Keratinocyte (primary cell): ENCODE measurements at regions not wholly inside any gene's neighbourhood (a gene's known extent, or its start where the extent isn't known, plus 50 kb on each side); places are given as distances from the start of the nearest gene placed in this dataset.

ENCODE experiments used
- DNase-seq: peaks from one replicate; pipeline ENCODE4 v3.0.0-alpha.2; 2011; ENCODE audit warnings: low read depth, missing footprints, low spot score
- FAIRE-seq: peaks from 2 replicates; lab custom pipeline; 2011; peaks lifted over from hg19 to GRCh38; lab: Jason Lieb, UNC
- H2AFZ ChIP-seq: 2 replicates; pipeline ENCODE4 v1.6.0; 2012; ENCODE audit warnings: low read length, control low read depth, inconsistent platforms; ENCODE audit not compliant: control insufficient read depth
- H3K27ac ChIP-seq: 2 replicates; pipeline ENCODE4 v1.5.1; 2011; ENCODE audit warnings: low read length; ENCODE audit not compliant: control insufficient read depth, insufficient read depth
- H3K27me3 ChIP-seq: 3 replicates; pipeline ENCODE4 v1.6.0; 2011; ENCODE audit warnings: low read length; ENCODE audit not compliant: control insufficient read depth, insufficient read depth; ENCODE audit errors: extremely low read depth
- H3K36me3 ChIP-seq, 2 experiments: 2 replicates in 1 of 2; 3 replicates in 1 of 2; pipeline ENCODE4 v1.5.1; 2011; ENCODE audit warnings: low read length in 2 of 2, mild to moderate bottlenecking in 1 of 2; ENCODE audit not compliant: control insufficient read depth in 2 of 2, insufficient read depth in 2 of 2; ENCODE audit errors: extremely low read depth in 1 of 2
- H3K4me1 ChIP-seq: 3 replicates; pipeline ENCODE4 v1.5.1; 2011; ENCODE audit warnings: low read length; ENCODE audit not compliant: control insufficient read depth, insufficient read depth; ENCODE audit errors: extremely low read depth
- H3K4me2 ChIP-seq: 3 replicates; pipeline ENCODE4 v1.6.0; 2011; ENCODE audit warnings: low read depth, low read length; ENCODE audit not compliant: control insufficient read depth, insufficient read depth; ENCODE audit errors: extremely low read depth
- H3K4me3 ChIP-seq, 3 experiments: fragments of 200-600 bp in 1 of 3; sonication (generic) in 1 of 3; 2 replicates in 2 of 3; 3 replicates in 1 of 3; pipeline ENCODE4 v1.5.1; 2011 to 2016; ENCODE audit warnings: low read length in 3 of 3, mild to moderate bottlenecking in 3 of 3, control low read depth in 2 of 3, inconsistent platforms in 1 of 3, low read depth in 1 of 3, mixed read lengths in 1 of 3, mixed run types in 1 of 3, moderate library complexity in 1 of 3; ENCODE audit not compliant: control insufficient read depth in 2 of 3, insufficient read depth in 2 of 3; ENCODE audit errors: extremely low read depth in 1 of 3
- H3K79me2 ChIP-seq: 2 replicates; pipeline ENCODE4 v1.6.0; 2012; ENCODE audit warnings: low read length; ENCODE audit not compliant: control insufficient read depth, insufficient read depth
- H3K9ac ChIP-seq: 3 replicates; pipeline ENCODE4 v1.6.0; 2011; ENCODE audit warnings: low read length; ENCODE audit not compliant: control insufficient read depth, insufficient read depth; ENCODE audit errors: extremely low read depth
- H3K9me1 ChIP-seq: 3 replicates; pipeline ENCODE4 v1.6.0; 2011; ENCODE audit warnings: low read length; ENCODE audit not compliant: control insufficient read depth, insufficient read depth; ENCODE audit errors: extremely low read depth
- H3K9me3 ChIP-seq: 2 replicates; pipeline ENCODE4 v1.5.1; 2012; ENCODE audit warnings: low read depth, low read length; ENCODE audit not compliant: control insufficient read depth
- H4K20me1 ChIP-seq: 3 replicates; pipeline ENCODE4 v1.6.0; 2011; ENCODE audit warnings: low read length; ENCODE audit not compliant: control insufficient read depth, insufficient read depth; ENCODE audit errors: extremely low read depth
- EZH2 ChIP-seq: IDR thresholded peaks from one replicate; pipeline ENCODE4 v1.6.1; 2012; ENCODE audit warnings: inconsistent platforms, mild to moderate bottlenecking, low read length, moderate library complexity
- dilution Hi-C: fragments of 300-500 bp; cut with MboI; formaldehyde crosslinking; loops from one replicate; pipeline ENCODE4 v1.7.0; 2020; ENCODE audit warnings: low sequenced_read_pairs; ENCODE audit not compliant: extremely low pct_ligation_motif_present
- TF ChIP-seq, protein P1 (sequence below), 3 experiments: IDR thresholded peaks in 1 of 3; conservative IDR thresholded peaks in 1 of 3; optimal IDR thresholded peaks in 1 of 3; 2 replicates in 2 of 3; 3 replicates in 1 of 3; pipeline versions ENCODE3 to v1.5.1; 2011; ENCODE audit warnings: low read length in 3 of 3, mild to moderate bottlenecking in 3 of 3, moderate library complexity in 2 of 3, control low read depth in 1 of 3, inconsistent platforms in 1 of 3; ENCODE audit not compliant: insufficient read depth in 2 of 3; ENCODE audit errors: extremely low read depth in 1 of 3

DNA sequence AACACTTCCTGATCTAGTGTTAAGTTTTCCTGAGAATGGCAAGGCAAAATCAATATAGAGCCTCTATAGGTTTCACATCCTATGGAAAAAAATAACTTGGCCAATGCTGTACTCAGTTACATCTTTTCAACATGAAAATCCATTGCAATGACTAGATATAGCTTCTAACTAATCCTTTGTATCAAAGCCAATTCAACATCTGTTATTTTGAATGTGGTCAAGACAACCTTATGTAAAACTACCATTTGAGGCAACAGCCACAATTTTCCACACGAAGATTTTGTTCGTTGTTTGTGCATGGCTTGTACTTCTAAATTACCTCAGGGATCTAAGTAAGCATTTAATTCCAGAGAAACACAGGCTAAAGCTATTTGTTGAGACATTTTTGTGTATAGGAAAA is 637.8 kb upstream of the EYS start:
- no peaks in the 10 kb centered on the region for H3K9me3 ChIP-seq
- H4K20me1 ChIP-seq, result no peaks in the 10 kb centered on the region
- no peak overlapping the region for H3K27ac ChIP-seq
- H2AFZ ChIP-seq, result no peak overlapping the region
- DNase-seq, result no peak
- no peaks in the 10 kb centered on the region for H3K79me2 ChIP-seq
- TF ChIP-seq EZH2, result no peak
- TF ChIP-seq, protein P1, sequence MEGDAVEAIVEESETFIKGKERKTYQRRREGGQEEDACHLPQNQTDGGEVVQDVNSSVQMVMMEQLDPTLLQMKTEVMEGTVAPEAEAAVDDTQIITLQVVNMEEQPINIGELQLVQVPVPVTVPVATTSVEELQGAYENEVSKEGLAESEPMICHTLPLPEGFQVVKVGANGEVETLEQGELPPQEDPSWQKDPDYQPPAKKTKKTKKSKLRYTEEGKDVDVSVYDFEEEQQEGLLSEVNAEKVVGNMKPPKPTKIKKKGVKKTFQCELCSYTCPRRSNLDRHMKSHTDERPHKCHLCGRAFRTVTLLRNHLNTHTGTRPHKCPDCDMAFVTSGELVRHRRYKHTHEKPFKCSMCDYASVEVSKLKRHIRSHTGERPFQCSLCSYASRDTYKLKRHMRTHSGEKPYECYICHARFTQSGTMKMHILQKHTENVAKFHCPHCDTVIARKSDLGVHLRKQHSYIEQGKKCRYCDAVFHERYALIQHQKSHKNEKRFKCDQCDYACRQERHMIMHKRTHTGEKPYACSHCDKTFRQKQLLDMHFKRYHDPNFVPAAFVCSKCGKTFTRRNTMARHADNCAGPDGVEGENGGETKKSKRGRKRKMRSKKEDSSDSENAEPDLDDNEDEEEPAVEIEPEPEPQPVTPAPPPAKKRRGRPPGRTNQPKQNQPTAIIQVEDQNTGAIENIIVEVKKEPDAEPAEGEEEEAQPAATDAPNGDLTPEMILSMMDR (optimal IDR thresholded peaks at IDR 0.05 in 1 of 3, IDR thresholded peaks at IDR 0.05 in 1 of 3, conservative IDR thresholded peaks at IDR 0.05 in 1 of 3; ENCODE audit: extremely low read depth in 1 of 3, insufficient read depth in 2 of 3, low read length in 3 of 3), result no peak
- no peaks in the 10 kb centered on the region for H3K9me1 ChIP-seq
- FAIRE-seq, result no peak
- H3K27me3 ChIP-seq, result no peaks in the 10 kb centered on the region
- no peak overlapping the region for H3K4me2 ChIP-seq
- H3K9ac ChIP-seq, result no peak overlapping the region
- dilution Hi-C loops, result no loop called here
- H3K36me3 ChIP-seq, result no peaks in the 10 kb centered on the region
- no peaks in the 10 kb centered on the region for H3K4me1 ChIP-seq
- H3K4me3 ChIP-seq, result no peak overlapping the region

DNA sequence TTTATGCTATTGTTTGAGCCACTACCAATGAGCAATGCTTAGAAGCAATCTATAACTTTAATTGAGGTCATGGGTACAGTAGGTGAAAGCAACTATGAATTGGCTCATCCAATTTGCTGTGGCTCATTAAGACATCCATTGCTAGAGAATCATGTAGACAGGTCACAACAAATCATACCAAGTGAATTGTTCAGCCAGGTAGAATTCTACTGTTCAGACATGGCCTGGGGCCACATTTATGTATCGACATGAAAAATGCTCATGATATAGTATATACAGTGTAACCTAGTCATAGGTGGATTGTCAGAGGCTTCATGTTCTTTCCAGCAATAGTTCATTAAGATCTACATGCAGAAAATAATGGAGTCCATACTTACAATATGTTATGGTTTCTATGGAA is 633.7 kb upstream of the EYS start:
- Histone ChIP-seq H3K4me3 (no peak overlapping the region), H3K9me3 (no peaks in the 10 kb centered on the region), H3K9ac (no peak overlapping the region), H2AFZ (no peak overlapping the region), H3K27me3 (no peaks in the 10 kb centered on the region), H3K27ac (no peak overlapping the region), H3K79me2 (no peaks in the 10 kb centered on the region), H3K36me3 (no peaks in the 10 kb centered on the region), H3K4me1 (no peaks in the 10 kb centered on the region), H4K20me1 (no peaks in the 10 kb centered on the region), H3K9me1 (no peaks in the 10 kb centered on the region), H3K4me2 (no peak overlapping the region)
- FAIRE-seq (no peak), DNase-seq (peak; percentile 13)
- dilution Hi-C loops, result no loop called here
- TF ChIP-seq, protein P1 (optimal IDR thresholded peaks at IDR 0.05 in 1 of 3, IDR thresholded peaks at IDR 0.05 in 1 of 3, conservative IDR thresholded peaks at IDR 0.05 in 1 of 3; ENCODE audit: extremely low read depth in 1 of 3, insufficient read depth in 2 of 3, low read length in 3 of 3), result no peak
- TF ChIP-seq EZH2, result no peak
